ENCODE measurements at regions not wholly inside any gene's neighbourhood (a gene's known extent, or its start where the extent isn't known, plus 50 kb on each side); places are given as distances from the start of the nearest gene placed in this dataset.

DNA sequence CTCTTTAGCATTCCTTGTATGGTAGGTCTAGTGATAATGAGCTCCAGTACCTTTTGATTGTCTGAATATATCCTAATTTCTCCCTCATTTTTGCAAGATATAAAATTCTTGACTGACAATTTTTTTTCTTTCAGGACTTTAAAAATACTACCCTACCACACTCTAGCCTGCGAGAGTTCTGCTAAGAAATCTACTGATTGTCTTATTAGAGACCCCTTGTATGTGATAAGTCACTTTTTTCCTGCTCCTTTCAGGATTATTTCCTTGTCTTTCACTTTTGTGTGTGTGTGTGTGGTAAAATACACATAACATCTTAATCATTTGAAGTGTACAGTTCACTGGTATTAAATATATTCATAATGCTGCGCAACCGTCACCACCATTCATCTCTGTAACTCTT is 68.7 kb upstream of the PPP1R9A start:
- TF ChIP-seq SPI1 (IDR thresholded peaks at IDR 0.05; ENCODE audit: low read depth, low read length) (no peak), POLR2A (IDR thresholded peaks at IDR 0.05; ENCODE audit: low read depth, low read length) (no peak), POLR2AphosphoS5 (IDR thresholded peaks at IDR 0.05; ENCODE audit: low read depth, low read length) (no peak), PAX5 (IDR thresholded peaks at IDR 0.05; ENCODE audit: insufficient read depth, low read length, severe bottlenecking) (no peak), POU2F2 (IDR thresholded peaks at IDR 0.05; ENCODE audit: low read depth, low read length) (no peak)
